ENCODE measurements at regions not wholly inside any gene's neighbourhood (a gene's known extent, or its start where the extent isn't known, plus 50 kb on each side); places are given as distances from the start of the nearest gene placed in this dataset.
A peak's percentile ranks its signal among the peaks of the same experiment; 100 is the strongest.
"Not testable (repeated sequence)": the region's sequence is repeated elsewhere in the genome, so short reads cannot be mapped to it uniquely, and the experiment has no call there.

DNA sequence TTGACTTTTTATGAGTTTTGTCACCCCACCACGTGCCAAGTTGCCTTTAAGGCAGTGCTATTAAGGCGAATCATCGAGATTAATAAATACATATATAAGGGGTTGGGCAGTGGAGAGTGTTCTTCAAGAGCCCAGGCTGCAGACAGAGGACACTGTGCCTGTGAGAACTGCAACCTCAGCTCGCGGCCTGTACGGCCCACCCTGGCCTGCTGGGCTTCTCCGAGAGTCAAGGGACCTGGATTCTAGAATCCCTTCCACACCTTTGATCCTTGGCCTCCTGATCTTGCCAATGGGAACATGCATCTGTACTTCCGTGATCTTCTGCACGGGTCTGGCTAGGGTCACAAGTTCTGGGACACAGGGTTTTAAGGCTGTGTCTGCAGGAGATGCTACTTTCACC lies 54.5 kb downstream of the IRX5 start:
- no peak for DNase-seq (ENCODE audit: low spot score)

DNA sequence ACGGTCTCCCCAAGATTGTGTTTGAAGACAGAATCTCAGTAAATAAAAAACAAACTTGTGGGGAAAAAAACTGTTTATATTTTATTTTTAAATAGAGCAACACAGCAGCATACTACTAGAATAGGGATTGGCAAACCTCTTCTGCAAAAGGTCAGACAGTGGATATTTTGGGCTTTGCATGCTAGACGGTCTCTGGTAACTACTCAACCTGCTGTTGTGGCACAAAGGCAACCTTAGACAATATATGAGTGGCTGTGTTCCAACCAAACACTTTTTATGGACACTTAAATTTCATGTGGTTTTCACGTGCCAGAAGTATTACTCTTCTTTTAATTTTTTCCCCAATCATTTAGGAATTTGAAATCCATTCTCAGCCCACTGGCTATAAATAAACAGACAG lies 55.0 kb downstream of the IRX5 start:
- no peak for DNase-seq (ENCODE audit: low spot score)

DNA sequence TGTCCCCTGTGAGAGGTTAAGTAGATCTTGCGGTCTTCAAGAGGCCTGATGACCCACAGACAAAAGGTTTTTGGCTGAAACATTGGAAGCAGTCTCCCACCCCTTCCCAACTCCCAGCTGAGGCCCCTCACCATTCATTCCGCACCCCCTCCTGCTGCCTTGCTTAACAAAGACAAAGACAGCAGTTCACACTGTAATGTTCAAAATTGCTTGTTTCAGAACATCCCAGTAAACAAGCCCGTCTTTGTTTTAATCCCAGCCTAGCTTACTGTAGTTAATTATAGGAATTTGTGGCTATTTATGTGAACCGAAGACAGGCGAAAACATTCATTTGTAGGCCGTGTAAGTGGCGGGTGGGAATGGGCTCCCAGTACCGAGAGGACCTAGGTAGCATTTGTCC lies 55.7 kb downstream of the IRX5 start:
- DNase-seq (ENCODE audit: low spot score): no peak

DNA sequence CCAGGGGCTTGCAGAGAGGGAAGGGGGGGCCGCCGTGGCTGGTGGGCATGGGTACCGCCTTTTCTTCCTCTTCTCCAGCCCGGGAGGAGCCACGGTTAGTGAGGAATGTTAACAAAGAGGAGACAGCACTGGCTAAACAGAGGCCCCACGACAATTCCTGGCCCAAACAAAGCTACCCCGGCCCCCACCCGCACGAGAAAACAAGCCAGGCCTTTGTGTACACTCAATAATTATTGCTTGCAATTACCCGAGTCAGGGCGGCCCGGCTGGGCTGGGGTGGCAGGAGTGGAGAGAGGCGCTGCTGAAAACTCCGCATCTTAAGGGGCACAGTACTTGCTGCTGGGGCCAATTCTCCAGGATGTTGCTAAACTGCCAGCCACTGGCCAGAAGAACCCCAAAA lies 56.4 kb downstream of the IRX5 start:
- DNase-seq (ENCODE audit: low spot score): no peak

DNA sequence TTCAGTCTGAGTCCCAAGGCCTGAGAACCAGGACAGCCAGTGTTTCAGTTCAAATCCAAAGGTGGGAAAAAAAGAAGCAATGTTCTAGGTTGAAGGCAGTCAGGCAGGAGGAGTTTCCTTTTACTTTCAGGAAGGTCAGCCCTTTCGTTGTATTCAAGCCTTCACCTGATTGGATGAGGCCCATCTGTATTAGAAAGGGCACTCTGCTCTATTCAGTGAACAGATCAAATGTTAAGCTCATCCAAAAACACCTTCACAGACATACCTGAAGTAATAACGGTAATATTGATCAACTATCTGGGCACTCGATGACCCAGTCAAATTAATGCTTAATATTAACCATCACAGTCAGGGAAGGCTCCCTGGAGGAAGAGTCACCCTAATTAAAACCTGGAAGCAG lies 60.9 kb downstream of the IRX5 start:
- DNase-seq (ENCODE audit: low spot score): no peak

DNA sequence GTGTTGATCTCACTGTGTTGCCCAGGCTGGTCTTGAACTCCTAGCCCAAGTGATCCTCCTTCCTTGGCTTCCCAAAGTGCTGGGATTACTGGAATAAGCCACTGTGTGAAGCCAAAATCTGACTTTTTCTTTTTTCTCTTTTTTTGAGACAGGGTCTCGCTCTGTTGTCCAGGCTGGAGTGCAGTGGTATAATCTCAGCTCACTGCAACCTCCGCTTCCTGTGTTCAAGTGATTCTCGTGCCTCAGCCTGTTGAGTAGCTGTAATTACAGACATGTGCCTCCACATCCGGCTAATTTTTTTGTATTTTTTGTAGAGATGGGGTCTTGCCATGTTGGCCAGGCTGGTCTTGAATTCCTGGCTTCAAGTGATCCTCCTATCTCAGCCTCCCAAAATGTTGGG lies 61.3 kb downstream of the IRX5 start:
- DNase-seq (ENCODE audit: low spot score): not testable (repeated sequence)

DNA sequence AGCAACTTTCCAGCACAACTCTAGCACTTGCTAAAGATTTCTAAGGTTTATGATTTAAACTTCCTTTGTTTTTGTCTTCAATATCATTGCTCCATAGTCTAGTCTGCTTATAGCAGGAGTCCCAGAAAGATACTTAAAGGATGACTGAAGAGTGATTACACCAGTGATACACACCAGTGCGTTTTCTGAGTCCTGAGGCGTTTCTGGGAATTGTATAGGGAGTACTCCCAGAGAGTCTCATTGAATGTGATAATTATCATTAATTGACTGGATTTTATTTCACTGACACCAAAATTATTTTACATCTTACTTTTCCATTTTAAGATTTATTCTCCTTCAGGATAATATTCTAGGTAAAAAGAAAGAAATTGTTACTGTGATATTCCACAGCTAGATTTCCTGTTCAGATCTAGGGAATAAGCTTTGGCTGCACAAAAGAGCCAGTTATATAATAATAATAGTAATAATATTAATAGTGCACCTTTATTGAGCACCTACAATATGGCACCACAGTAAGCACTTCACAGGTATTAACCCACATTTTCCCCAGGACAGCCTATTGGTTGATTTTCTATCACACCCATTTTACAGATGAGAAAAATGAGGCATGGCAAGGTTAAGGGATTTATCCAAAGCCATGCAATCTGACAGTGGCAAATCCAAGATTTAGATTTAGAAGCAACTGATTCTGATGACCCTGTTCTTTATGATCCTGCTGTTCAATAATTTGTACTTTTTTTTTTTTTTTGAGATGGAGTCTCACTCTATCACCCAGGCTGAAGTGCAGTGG lies 62.6 kb downstream of the IRX5 start:
- no peak for DNase-seq (ENCODE audit: low spot score)

DNA sequence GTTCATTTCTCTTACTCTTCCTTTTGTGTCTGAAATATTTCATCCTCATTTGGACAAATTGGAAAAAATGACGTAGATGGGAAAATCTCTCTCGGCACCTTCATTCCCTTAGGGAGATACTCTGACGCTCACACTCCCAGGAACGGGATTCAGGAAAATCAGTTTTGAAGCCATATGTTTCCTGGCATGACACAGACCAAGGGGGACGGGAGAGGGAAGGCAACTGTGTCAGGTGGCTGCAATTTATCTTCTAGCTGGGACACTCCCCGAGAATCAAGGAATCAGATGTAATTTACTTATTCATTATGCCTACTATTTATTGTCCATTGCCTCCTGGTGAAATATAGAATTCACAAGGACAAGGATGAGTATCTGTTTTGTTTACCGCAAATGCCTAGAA lies 65.5 kb downstream of the IRX5 start:
- no peak for DNase-seq (ENCODE audit: low spot score)

DNA sequence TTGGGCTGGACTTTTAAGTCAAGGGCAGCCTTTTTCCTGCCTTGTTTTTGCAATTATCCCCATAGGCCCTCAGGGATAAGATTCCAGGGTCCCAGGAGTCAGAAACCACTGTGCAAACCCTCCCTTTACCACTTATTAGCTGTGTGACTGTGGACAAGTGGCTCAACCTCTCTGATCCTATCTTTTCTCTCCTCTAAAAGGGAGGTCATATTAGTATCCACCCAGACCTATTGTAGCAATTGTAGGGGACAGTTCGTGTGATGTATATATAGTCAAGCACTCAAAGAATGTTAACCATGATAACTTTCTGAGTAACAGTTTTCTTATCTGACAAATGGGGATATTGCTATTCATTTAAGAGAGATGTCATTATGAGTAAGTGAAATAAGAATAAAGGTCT lies 68.2 kb downstream of the IRX5 start:
- DNase-seq (ENCODE audit: low spot score): no peak

DNA sequence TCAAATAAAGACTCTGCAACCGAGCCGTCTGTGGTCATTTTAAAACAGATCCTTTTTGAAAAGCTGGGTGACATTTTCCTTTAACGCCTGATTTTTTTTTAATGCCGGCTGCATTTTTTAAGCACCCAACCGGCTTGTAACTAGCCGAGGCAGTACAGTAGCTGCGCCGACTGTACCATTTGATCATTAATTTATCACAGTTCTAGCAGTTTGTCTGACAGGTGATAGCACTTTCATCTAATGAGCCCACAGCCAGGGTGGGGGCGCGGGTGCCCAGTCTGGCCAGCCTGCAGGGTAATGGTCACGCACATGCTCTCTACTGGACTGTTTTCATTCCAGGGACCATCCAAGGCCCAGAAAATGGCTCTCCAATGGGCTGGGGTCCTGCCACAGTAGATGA lies 68.8 kb downstream of the IRX5 start:
- no peak for DNase-seq (ENCODE audit: low spot score)

DNA sequence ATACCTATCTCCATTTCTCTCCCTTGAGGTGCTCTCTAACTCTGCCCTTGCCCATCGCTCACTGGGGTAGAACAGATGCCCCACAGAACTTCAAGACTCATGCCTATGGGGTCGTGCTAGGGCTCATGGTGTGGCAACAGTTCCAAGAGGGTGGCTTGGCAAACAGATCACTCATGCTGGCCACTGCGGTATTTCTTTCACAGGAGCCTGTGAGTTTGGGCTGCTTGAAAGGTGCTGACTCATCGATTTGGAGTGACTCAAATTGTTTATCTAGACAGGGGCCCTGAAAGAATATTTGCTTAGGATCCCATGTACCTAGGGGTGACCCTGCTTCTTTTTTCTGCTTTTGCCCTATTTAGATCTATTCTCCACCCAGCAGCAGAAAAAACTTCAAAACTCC lies 69.9 kb downstream of the IRX5 start:
- DNase-seq (ENCODE audit: low spot score): no peak

DNA sequence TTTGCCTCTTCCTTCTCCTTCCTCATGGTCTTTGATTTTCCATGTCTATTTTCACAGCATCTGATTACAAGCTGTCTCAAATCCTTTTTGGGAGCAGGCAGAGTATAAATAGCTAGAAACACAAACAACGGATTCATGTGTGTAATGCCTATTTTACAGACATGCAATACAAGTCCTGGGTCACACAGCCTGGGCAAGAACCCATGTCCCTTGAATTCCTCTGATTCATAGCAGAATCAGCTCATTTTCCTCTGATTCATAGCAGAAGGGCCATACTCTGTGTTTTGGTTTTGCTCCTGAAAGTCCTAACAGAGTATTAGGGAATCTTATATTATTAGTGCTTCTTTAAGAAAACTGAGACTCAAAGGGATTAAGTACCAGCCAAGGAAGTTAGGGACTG lies 71.3 kb downstream of the IRX5 start:
- peak; percentile 23 for DNase-seq (ENCODE audit: low spot score)

DNA sequence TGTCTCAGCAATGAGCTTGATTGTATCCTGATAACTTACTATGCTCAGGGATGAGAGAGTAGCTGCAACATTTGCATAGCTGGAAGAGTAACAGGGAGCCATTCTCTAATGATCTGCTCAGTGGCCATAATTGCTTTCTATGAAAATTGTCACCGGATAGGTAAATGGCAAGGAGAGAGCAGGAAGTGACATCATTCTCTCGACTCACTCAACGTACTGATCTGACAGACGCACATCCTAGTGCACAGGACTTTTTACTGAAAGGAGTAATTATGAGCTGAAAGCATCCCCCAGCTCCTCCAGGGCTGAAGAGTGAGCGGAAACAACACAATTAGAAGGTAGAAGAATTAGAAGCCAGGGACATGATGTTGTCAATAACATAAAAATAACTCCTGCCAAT lies 71.8 kb downstream of the IRX5 start:
- DNase-seq (ENCODE audit: low spot score): peak; percentile 30

DNA sequence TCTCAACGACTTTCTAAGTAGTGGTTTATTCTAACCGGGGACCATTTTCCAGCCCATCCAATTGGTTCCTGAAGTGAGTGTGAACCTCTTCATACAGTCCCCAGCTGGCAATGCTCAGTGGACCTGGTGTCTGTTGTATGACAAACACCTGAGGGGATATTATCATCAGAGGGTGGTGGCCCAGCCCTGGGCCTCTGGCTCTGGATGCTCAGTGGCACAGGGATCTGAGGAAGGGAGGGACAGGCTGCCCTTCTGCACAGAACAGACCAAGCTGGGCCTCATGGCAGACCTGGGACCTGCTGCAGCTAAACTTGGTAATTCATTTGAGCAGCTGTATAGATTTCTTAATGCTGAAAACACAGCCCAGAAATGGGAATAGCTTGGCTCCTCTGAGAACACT lies 72.6 kb downstream of the IRX5 start:
- no peak for DNase-seq (ENCODE audit: low spot score)

DNA sequence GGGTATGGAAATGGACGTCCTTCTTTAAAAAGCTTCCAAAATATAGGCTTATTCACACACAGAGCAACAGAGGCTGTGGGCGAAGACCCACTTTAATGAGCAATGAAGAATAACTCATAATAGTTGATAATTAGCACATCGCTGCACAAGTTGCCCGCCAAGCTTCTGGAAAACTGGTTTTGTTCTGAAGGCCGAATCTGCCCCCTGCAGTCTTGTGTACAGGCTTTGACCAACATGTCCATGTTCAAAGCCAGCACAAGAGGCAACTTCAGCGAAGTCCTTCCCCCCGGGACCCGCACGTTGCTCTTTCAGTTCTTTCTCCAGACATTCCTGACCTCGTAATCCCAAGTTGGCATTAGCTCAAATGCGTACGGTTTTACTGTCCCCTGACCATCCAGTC lies 73.3 kb downstream of the IRX5 start:
- no peak for DNase-seq (ENCODE audit: low spot score)

DNA sequence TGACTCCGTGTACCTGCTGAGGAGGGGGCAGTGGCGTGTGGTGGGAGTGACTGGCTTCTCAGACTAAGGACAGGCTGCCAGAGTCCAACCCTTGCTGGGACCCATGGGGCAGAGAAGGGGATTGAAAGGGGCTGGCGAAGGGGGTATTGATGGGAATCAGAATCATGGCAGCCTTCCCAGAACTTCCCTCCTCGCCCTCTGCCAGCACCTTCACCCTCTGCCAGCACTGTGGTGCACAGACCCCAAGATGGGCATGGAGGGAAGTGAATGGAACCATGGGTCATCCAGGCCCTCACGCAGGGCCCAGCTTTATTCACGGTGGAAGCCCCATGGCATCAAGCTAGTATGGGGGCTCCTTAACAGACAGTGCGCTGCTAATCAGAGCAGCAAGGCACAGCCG lies 76.8 kb downstream of the IRX5 start:
- no peak for DNase-seq (ENCODE audit: low spot score)

DNA sequence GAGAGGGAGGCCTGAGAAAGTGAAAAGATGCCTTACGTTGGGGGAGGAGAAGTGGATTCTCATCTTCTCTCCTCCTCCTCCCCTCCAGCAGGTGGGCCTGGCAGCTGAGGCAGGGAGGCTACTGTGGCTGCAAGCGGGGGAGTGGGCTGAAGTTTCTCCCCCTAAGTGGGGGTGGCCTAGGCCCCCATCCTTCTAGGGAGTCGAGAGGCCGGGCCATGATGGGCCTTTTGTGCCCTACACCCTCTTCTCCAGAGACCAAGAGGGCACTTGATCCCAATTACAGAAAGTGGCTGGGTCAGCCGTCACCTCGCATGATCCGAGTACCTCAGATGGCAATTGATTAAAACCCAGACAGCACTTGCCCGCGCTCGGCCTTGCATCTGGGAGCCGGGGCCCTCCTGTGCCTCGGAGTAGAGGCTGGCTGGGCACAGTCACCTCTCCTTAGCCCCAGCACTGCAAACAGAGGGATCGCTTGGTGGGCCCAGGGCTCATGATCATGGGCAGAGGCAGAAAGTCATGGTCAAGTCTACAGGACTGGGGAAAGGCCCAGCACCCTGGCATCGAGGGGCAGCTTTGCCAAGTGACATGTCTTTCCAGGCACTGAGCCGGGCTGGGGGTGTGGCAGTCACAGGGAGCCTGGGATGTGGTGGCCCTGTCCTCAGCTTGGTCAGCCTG lies 78.3 kb downstream of the IRX5 start:
- no peak for DNase-seq (ENCODE audit: low spot score)

DNA sequence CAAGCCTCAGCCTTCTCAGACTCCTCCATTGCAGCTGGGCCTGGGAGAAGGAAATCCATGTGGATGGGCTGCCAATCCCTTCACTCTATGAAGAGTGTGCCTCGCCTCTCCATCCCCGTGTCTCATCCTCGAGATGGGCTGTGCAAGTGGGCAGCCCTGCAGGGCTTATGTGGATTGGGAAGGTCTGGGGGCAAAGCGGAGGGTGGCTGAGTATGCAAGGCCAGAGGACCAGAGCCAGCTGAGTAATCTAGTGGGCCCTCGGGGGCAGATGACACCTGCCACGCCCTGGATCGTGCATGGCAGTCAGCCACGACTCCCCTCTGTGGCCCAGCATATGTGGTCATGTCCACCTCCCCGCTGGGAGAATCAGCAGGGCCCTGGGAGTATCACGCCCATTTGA lies 78.9 kb downstream of the IRX5 start:
- DNase-seq (ENCODE audit: low spot score): no peak

DNA sequence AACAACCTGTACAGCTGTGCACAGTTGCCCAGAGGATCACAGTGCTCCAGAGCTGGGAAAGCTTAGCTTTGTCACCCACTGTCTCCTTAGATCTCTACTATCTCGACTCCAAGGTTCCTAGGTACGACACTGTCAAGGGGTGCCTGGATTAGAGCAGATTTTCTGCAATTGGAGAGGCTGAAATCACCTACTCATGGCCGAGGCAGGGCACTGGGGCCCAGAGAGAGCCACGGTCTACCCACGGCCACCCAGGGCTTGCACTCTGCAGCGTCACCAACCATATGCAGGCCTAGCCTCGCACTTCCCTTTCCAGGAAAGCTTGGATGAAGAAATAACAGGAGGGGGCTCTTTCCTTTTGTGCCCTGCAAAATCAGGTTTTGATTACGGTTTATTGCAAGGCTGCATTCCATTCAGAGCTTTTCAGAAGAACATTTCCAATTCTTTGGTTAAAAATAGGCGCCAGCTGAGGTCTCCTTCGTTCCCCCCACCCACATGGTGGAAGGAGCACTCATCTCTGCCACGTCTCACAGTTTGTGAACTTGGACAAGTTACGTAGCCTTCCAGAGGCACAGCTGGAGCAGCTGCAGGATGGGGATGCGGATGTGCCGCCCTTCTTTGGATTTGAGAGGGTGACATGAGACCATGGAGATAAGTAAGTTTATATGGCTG lies 80.0 kb downstream of the IRX5 start:
- DNase-seq (ENCODE audit: low spot score): no peak

DNA sequence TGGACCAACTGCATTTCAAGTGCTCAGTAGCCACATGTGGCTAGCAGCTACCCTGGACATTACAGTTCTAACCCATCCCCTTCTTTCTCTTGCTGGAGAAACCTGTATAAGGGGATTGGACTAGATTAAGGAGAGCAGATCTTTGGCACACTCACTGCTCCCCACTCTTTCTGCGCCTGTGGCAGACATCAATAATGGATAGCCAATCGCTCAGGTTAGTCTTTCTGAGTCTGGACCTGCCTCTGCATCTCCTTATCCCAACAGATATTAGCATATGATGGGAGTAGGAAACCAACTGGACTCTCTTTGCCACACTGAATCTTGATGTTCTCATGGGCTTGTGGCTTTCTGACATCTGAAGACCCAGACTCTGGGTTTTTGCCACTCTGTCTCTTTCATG lies 81.7 kb downstream of the IRX5 start:
- no peak for DNase-seq (ENCODE audit: low spot score)

DNA sequence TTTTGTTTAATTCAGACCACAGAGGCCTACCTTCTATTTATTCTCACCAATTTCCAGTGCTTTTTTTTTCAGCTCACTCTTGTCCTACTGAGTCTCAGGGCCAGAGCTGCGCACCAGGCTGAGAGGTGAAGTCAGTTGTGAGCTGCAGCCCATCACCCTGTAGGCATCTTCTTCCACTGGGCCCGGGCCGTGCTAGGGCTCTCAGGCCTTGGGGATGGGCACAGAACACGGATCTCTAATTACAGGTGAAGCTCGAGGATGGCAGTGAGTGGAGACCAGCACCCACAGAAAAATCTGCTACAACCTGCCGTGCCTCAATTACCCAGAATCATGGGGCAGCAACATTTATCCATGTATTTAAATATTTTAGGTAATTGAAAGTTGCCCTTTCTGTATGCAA lies 82.1 kb downstream of the IRX5 start:
- no peak for DNase-seq (ENCODE audit: low spot score)

DNA sequence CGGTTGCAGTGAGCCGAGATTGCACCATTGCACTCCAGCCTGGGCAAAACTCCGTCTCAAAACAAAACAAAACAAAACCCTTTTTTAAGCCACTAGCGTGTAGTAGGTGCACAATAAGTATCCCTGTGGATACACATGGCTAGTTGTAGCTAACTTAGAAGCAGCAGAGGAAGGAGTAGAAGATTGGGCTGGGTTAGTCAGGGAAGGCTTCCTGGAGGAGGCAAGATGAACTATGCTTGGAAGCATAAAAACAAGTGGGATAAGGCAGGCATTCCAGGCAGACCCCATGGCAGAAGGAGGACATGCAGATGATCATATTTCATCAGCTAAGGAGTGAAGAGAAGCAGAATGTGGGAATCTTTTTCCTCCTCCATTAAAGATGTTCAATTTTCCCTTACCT lies 83.4 kb downstream of the IRX5 start:
- DNase-seq (ENCODE audit: low spot score): no peak

DNA sequence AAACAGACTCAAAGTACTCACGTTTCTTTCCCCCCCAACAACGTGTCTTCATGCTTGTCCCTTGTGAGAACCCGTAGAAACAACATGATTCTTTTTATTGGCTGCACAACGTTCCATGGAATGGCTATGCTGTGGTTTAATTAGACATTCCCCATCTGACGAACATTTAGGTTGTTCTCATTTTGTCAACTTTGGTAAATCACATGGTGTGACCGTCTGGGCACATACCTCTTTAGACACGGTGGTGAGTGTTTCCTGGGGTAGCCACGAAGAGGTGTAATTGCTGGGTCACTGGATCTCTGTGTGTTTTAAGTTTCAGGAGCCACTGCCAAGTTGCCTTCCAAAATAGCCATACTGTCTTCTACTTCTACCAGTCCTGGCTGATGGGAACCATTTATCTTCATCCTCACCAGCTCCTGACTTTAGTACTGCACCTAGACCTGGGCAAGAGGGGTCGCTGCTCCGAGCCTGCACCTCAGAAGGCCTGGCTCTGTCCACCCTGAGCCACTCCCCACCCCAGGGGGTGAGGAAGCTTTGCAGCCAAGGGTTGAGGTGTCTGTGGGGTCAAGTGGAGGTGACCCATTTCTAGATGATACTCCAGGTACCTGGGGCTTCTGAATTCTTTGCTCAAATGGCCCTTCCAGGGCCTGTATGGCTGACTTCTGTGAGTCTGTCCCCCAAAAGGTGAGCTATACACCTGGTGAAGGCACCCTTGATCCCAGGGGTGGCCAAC lies 84.7 kb downstream of the IRX5 start:
- DNase-seq (ENCODE audit: low spot score): no peak

Measured in kidney capillary endothelial cell (primary cell).